Hypothalamus (tissue), 51 donors: ENCODE measurements at regions not wholly inside any gene's neighbourhood (a gene's known extent, or its start where the extent isn't known, plus 50 kb on each side); places are given as distances from the start of the nearest gene placed in this dataset.
"Not testable (repeated sequence)": the region's sequence is repeated elsewhere in the genome, so short reads cannot be mapped to it uniquely, and the experiment has no call there.

Experiments
- DNase-seq, 51 donors: peaks; one replicate each; lab custom pipeline; 2025; lab: John Stamatoyannopoulos, UW

GRCh38 chr12:31162896-31163560 lies 89.4 kb downstream of the DDX11 start:
- not testable (repeated sequence) for DNase-seq

GRCh38 chr12:31174293-31174692 lies 100.6 kb downstream of the DDX11 start:
- DNase-seq = not testable (repeated sequence)

- DNase-seq = not testable (repeated sequence)
These were observed 103.9 kb downstream of the DDX11 start for GRCh38 chr12:31177514-31177913.

- DNase-seq = not testable (repeated sequence)
These were observed 105.2 kb downstream of the DDX11 start for GRCh38 chr12:31178875-31179274.

GRCh38 chr12:31179627-31180237 lies 106.1 kb downstream of the DDX11 start:
- DNase-seq = not testable (repeated sequence)

- DNase-seq = not testable (repeated sequence)
These were observed 108.9 kb downstream of the DDX11 start for GRCh38 chr12:31182571-31182970.

GRCh38 chr12:31183107-31183506 lies 109.4 kb downstream of the DDX11 start:
- DNase-seq = not testable (repeated sequence)

- not testable (repeated sequence) for DNase-seq
These were observed 110.2 kb downstream of the DDX11 start for GRCh38 chr12:31183899-31184298.

GRCh38 chr12:31184667-31185066 lies 111.0 kb downstream of the DDX11 start:
- DNase-seq = not testable (repeated sequence)

GRCh38 chr12:31192689-31193088 lies 119.0 kb downstream of the DDX11 start:
- not testable (repeated sequence) for DNase-seq

GRCh38 chr12:31195620-31196019 lies 122.0 kb downstream of the DDX11 start:
- not testable (repeated sequence) for DNase-seq

GRCh38 chr12:31199476-31199875 lies 125.8 kb downstream of the DDX11 start:
- not testable (repeated sequence) for DNase-seq

GRCh38 chr12:31201382-31201781 lies 124.6 kb downstream of the SINHCAF start:
- DNase-seq = no peak

GRCh38 chr12:31203261-31203660 lies 122.7 kb downstream of the SINHCAF start:
- DNase-seq = no peak

- no peak for DNase-seq
These were observed 120.9 kb downstream of the SINHCAF start for GRCh38 chr12:31205054-31205453.

GRCh38 chr12:31206038-31206670 lies 119.8 kb downstream of the SINHCAF start:
- DNase-seq = no peak

- DNase-seq = no peak
These were observed 118.0 kb downstream of the SINHCAF start for GRCh38 chr12:31207799-31208465.

GRCh38 chr12:31210104-31210503 lies 115.8 kb downstream of the SINHCAF start:
- DNase-seq = no peak

- DNase-seq = no peak
These were observed 115.4 kb downstream of the SINHCAF start for GRCh38 chr12:31210541-31210940.

- DNase-seq = no peak
These were observed 111.1 kb downstream of the SINHCAF start for GRCh38 chr12:31214626-31215517.
